ENCODE measurements at regions not wholly inside any gene's neighbourhood (a gene's known extent, or its start where the extent isn't known, plus 50 kb on each side); places are given as distances from the start of the nearest gene placed in this dataset.

GRCh38 chr14:44010071-44010470 lies 497.0 kb downstream of the FSCB start:
- no peaks in the 10 kb centered on the region for H3K27me3 ChIP-seq
- no peak for DNase-seq
- H3K4me3 ChIP-seq (ENCODE audit: low read depth, low read length): no peak overlapping the region
- H3K9me3 ChIP-seq: no peaks in the 10 kb centered on the region; the same call in 1 of the 2 replicates
- TF ChIP-seq CTCF (IDR thresholded peaks at IDR 0.05; ENCODE audit: low read depth, low read length): no peak
- no peaks in the 10 kb centered on the region for H3K4me1 ChIP-seq
- H3K36me3 ChIP-seq: no peaks in the 10 kb centered on the region

GRCh38 chr14:44009642-44010041 lies 497.4 kb downstream of the FSCB start:
- Histone ChIP-seq H3K9me3 (no peaks in the 10 kb centered on the region; the same call in 1 of the 2 replicates), H3K27me3 (no peaks in the 10 kb centered on the region), H3K4me3 (ENCODE audit: low read depth, low read length) (no peak overlapping the region), H3K4me1 (no peaks in the 10 kb centered on the region), H3K36me3 (no peaks in the 10 kb centered on the region)
- TF ChIP-seq CTCF (IDR thresholded peaks at IDR 0.05; ENCODE audit: low read depth, low read length): no peak
- DNase-seq: no peak

DNA sequence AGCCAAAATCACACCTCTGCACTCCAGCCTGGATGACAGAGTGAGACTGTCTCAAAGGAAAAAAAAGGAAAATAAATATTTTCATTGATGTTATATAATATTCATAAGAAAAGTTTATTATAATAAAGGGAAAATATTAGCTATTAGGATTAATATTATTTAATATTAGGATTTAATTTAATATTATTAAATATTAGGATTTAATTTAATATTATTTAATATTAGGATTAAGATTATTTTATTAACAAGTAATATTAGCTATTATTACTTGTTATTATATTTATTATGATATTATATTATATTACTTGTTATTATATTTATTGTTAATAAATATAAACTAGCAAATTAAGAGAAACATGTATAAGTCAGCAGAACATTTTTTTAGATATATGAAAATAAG lies 518.1 kb downstream of the FSCB start:
- DNase-seq: no peak
- no peak for TF ChIP-seq CTCF (IDR thresholded peaks at IDR 0.05; ENCODE audit: low read depth, low read length)
- Histone ChIP-seq H3K9me3 (no peaks in the 10 kb centered on the region), H3K4me1 (no peaks in the 10 kb centered on the region), H3K36me3 (no peaks in the 10 kb centered on the region), H3K4me3 (ENCODE audit: low read depth, low read length) (no peak overlapping the region), H3K27me3 (no peaks in the 10 kb centered on the region)

DNA sequence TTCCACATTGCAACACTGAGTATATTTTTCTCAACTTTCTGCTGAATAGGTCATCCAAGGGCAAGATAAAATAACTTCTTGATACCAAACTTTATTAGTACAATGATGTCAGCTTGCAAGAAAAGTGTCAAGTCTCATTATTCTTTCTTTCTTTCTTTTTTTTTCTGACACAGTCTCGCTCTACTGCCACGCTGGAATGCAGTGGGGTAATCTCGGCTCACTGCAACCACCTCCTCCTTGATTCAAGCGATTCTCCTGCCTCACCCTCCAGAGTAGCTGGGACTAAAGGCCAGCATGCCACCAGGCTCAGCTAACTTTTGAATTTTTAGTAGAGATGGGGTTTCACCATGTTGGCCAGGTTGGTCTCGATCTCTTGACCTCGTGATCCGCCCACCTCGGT lies 523.4 kb downstream of the FSCB start:
- no peak overlapping the region for H3K4me3 ChIP-seq (ENCODE audit: low read depth, low read length)
- no peak for DNase-seq

DNA sequence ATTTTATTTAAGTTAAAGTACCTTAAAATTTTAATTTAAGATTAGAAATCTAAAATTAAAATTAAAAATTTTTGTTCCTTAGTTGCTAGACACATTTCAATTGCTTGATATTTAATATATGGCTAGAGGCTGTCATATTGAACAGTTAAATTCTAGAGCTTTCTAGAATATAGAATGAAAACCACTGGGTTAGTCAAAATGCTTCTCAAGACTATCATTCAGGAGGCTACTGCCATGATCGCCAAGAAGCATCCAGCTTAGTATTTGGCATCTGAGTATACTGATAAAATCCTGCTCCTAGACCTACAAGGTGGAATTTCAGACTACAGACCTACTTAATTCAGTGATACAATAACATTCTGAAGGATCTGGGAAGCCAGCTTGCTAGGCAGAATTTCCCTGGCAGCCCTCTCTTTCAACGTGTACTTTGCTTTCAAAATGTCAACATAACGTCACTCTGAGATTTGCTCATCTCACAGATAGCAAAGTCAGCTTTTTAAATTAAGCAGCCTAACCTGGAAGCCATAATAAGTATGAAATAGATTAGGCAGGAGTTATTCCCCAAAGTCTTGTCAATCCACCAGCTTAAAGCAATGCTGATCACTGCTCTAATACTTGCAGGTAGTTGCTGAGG lies 525.8 kb downstream of the FSCB start:
- no peak overlapping the region for H3K4me3 ChIP-seq (ENCODE audit: low read depth, low read length)
- H3K27me3 ChIP-seq: no peaks in the 10 kb centered on the region
- no peaks in the 10 kb centered on the region for H3K4me1 ChIP-seq
- DNase-seq: no peak
- no peak for TF ChIP-seq CTCF (IDR thresholded peaks at IDR 0.05; ENCODE audit: low read depth, low read length)
- no peaks in the 10 kb centered on the region for H3K9me3 ChIP-seq
- H3K36me3 ChIP-seq: no peaks in the 10 kb centered on the region

More for the DNA sequence above, 523.4 kb downstream of the FSCB start:
- Histone ChIP-seq H3K27me3 (no peaks in the 10 kb centered on the region), H3K36me3 (no peaks in the 10 kb centered on the region), H3K4me1 (no peaks in the 10 kb centered on the region), H3K9me3 (no peaks in the 10 kb centered on the region)
- no peak for TF ChIP-seq CTCF (IDR thresholded peaks at IDR 0.05; ENCODE audit: low read depth, low read length)

DNA sequence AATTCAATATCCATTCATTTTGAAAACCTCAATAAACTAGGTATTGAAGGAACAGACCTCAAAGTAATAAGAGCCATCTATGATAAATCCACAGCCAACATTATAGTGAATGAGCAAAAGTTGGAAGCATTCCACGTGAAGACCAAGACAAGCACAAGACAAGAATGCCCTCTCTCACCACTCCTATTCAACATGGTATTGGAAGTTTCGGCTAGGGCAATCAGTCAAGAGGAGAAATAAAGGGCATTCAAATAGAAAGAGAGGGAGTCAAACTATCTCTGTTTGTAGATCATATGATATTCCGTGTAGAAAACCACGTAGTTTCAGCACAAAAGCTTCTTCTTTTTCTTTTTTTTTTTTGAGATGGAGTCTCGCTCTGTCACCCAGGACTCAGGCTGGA lies 550.3 kb downstream of the FSCB start:
- no peaks in the 10 kb centered on the region; the same call in 1 of the 2 replicates for H3K9me3 ChIP-seq
- no peak for TF ChIP-seq CTCF (IDR thresholded peaks at IDR 0.05; ENCODE audit: low read depth, low read length)

More for the DNA sequence above, 550.3 kb downstream of the FSCB start:
- H3K4me1 ChIP-seq: no peaks in the 10 kb centered on the region
- H3K36me3 ChIP-seq: no peaks in the 10 kb centered on the region
- H3K27me3 ChIP-seq: no peaks in the 10 kb centered on the region
- H3K4me3 ChIP-seq (ENCODE audit: low read depth, low read length): no peak overlapping the region
- no peak for DNase-seq

Measured in BE2C (cell line).